SK-N-SH (cell line): ENCODE measurements at regions not wholly inside any gene's neighbourhood (a gene's known extent, or its start where the extent isn't known, plus 50 kb on each side); places are given as distances from the start of the nearest gene placed in this dataset.

ENCODE experiments used
- CTCF ChIA-PET: fragments of 300-600, 350-600 bp; formaldehyde crosslinking; extraction: SDS; loops from one replicate; lab custom pipeline; 2021; lab: Yijun Ruan, JAX
- POLR2A ChIA-PET: fragments of 350-600 bp; sonication (Branson Sonifier 250); formaldehyde crosslinking; extraction: SDS; loops from one replicate; lab custom pipeline; 2020; ENCODE audit warnings: antibody characterized with exemption, inconsistent platforms; lab: Yijun Ruan, JAX
- DNase-seq: peaks from one replicate; pipeline ENCODE4 v3.0.0; 2012
- H2AFZ ChIP-seq: fragments of 200-600 bp; sonication (generic); 2 replicates; pipeline ENCODE4 v1.8.1; 2016; ENCODE audit warnings: antibody characterized with exemption, mild to moderate bottlenecking, low read depth
- H3F3A ChIP-seq: fragments of 200-600 bp; sonication (generic); replicated peaks from 2 replicates; pipeline ENCODE3; 2016; ENCODE audit warnings: antibody characterized with exemption, mild to moderate bottlenecking; ENCODE audit not compliant: insufficient read depth
- H3K27ac ChIP-seq, 2 experiments: fragments of 200-500 bp in 1 of 2; fragments of 200-600 bp in 1 of 2; sonication (Bioruptor generic) in 1 of 2; sonication (generic), shearing (Covaris generic) in 1 of 2; 2 replicates each; pipeline versions ENCODE4 v1.5.1 to v1.6.1; 2014 to 2016; ENCODE audit warnings: low read depth in 2 of 2, inconsistent platforms in 1 of 2, low read length in 1 of 2, mild to moderate bottlenecking in 1 of 2, mixed read lengths in 1 of 2
- H3K27me3 ChIP-seq: fragments of 200-600 bp; sonication (generic), shearing (Covaris generic); 2 replicates; pipeline ENCODE4 v1.6.1; 2016; ENCODE audit warnings: mixed run types; ENCODE audit not compliant: insufficient read depth
- H3K36me3 ChIP-seq, 2 experiments: fragments of 200-500 bp in 1 of 2; fragments of 200-600 bp in 1 of 2; sonication (Bioruptor generic) in 1 of 2; sonication (generic) in 1 of 2; replicated peaks in 1 of 2; 2 replicates each; pipeline versions ENCODE3 to v1.5.1; 2014 to 2016; ENCODE audit warnings: low read length in 1 of 2, mild to moderate bottlenecking in 1 of 2; ENCODE audit not compliant: insufficient read depth in 2 of 2, control insufficient read depth in 1 of 2
- H3K4me1 ChIP-seq, 2 experiments: fragments of 200-500 bp in 1 of 2; fragments of 200-600 bp in 1 of 2; sonication (Bioruptor generic) in 1 of 2; sonication (generic), shearing (Covaris generic) in 1 of 2; 2 replicates each; pipeline versions ENCODE4 v1.5.1 to v1.6.1; 2014 to 2016; ENCODE audit warnings: low read depth in 1 of 2, low read length in 1 of 2, mixed run types in 1 of 2; ENCODE audit not compliant: insufficient read depth in 2 of 2, control insufficient read depth in 1 of 2
- H3K4me2 ChIP-seq: fragments of 200-600 bp; sonication (generic), shearing (Covaris generic); 2 replicates; pipeline ENCODE4 v1.6.1; 2017; ENCODE audit warnings: mixed run types
- H3K4me3 ChIP-seq, 2 experiments: fragments of 200-500 bp in 1 of 2; fragments of 200-600 bp in 1 of 2; sonication (Bioruptor generic) in 1 of 2; sonication (generic), shearing (Covaris generic) in 1 of 2; 2 replicates each; pipeline versions ENCODE4 v1.5.1 to v1.8.1; 2014 to 2016; ENCODE audit warnings: low read depth in 2 of 2, inconsistent platforms in 1 of 2, low read length in 1 of 2, mild to moderate bottlenecking in 1 of 2, mixed read lengths in 1 of 2, moderate library complexity in 1 of 2
- H3K79me2 ChIP-seq: fragments of 200-600 bp; sonication (generic); 2 replicates; pipeline ENCODE4 v1.8.1; 2017; ENCODE audit warnings: mild to moderate bottlenecking; ENCODE audit not compliant: insufficient read depth
- H3K9ac ChIP-seq: fragments of 200-600 bp; sonication (generic); 2 replicates; pipeline ENCODE4 v1.6.1; 2017; ENCODE audit warnings: mixed run types
- H3K9me2 ChIP-seq: fragments of 200-600 bp; sonication (generic); 2 replicates; pipeline ENCODE4 v1.6.1; 2017; ENCODE audit warnings: mixed run types
- H3K9me3 ChIP-seq: fragments of 200-600 bp; sonication (generic); 2 replicates; pipeline ENCODE4 v1.6.1; 2017; ENCODE audit warnings: mixed run types, mild to moderate bottlenecking, moderate library complexity
- H4K20me1 ChIP-seq: fragments of 200-600 bp; sonication (generic); 2 replicates; pipeline ENCODE4 v1.6.1; 2017; ENCODE audit warnings: mild to moderate bottlenecking, mixed run types; ENCODE audit not compliant: insufficient read depth
- EZH2phosphoT487 ChIP-seq: fragments of 200-600 bp; sonication (generic); IDR thresholded peaks from 2 replicates; pipeline ENCODE4 v1.6.1; 2017; ENCODE audit warnings: low read depth, mixed run types, mild to moderate bottlenecking, antibody characterized with exemption, moderate library complexity, borderline replicate concordance
- FOXJ3 ChIP-seq: sonication (generic); formaldehyde crosslinking; IDR thresholded peaks from 2 replicates; pipeline ENCODE4 v1.5.1; 2020; ENCODE audit warnings: mild to moderate bottlenecking, missing genetic modification reagents
- GABPA ChIP-seq: IDR thresholded peaks from 2 replicates; pipeline ENCODE4 v1.4.0; 2012; ENCODE audit warnings: low read depth, mild to moderate bottlenecking
- GATA2 ChIP-seq: sonication (generic); formaldehyde crosslinking; IDR thresholded peaks from 2 replicates; pipeline ENCODE4 v1.5.0; 2020; ENCODE audit warnings: mild to moderate bottlenecking, missing genetic modification reagents
- MXI1 ChIP-seq: IDR thresholded peaks from 2 replicates; pipeline ENCODE4 v1.6.1; 2012; ENCODE audit warnings: mild to moderate bottlenecking, low read depth, low read length, improper control_type of control experiment
- RCOR1 ChIP-seq: fragments of 150-350 bp; IDR thresholded peaks from 2 replicates; pipeline ENCODE4 v1.6.1; 2017; ENCODE audit warnings: antibody characterized with exemption, low read length
- RFX5 ChIP-seq: IDR thresholded peaks from 2 replicates; pipeline ENCODE4 v1.6.1; 2012; ENCODE audit warnings: mild to moderate bottlenecking, improper control_type of control experiment, low read length
- SMC3 ChIP-seq: IDR thresholded peaks from 2 replicates; pipeline ENCODE4 v1.6.1; 2012; ENCODE audit warnings: low read depth, low read length, improper control_type of control experiment
- TAF1 ChIP-seq: IDR thresholded peaks from 2 replicates; pipeline ENCODE4 v1.6.1; 2012; ENCODE audit warnings: low read depth, mild to moderate bottlenecking, low read length, moderate library complexity, borderline replicate concordance
- TCF12 ChIP-seq: IDR thresholded peaks from 2 replicates; pipeline ENCODE4 v1.4.0; 2012
- TEAD4 ChIP-seq: IDR thresholded peaks from 2 replicates; pipeline ENCODE4 v1.4.0; 2012; ENCODE audit warnings: mild to moderate bottlenecking, borderline replicate concordance; ENCODE audit not compliant: insufficient read depth
- WGBS: methylation state at CpG from one replicate; pipeline ENCODE4 v1.1.6; 2017; ENCODE audit warnings: low lambda C conversion rate; 5-methylcytosine and 5-hydroxymethylcytosine counted together
- TF ChIP-seq, protein P1 (sequence below): fragments of 150-350 bp; IDR thresholded peaks from 2 replicates; pipeline ENCODE4 v1.6.1; 2016; ENCODE audit warnings: mild to moderate bottlenecking, low read depth, low read length
- TF ChIP-seq, protein P2 (sequence below): fragments of 200-600 bp; sonication (generic); IDR thresholded peaks from 2 replicates; pipeline ENCODE4 v1.6.1; 2017; ENCODE audit warnings: antibody characterized with exemption, mild to moderate bottlenecking, moderate library complexity
- TF ChIP-seq, protein P3 (sequence below): IDR thresholded peaks from 2 replicates; pipeline ENCODE4; 2012
- TF ChIP-seq, protein P4 (sequence below): fragments of 150-350 bp; IDR thresholded peaks from 2 replicates; pipeline ENCODE4 v1.6.1; 2017; ENCODE audit warnings: antibody characterized with exemption, low read length, low read depth, borderline replicate concordance
- TF ChIP-seq, protein P5 (sequence below): IDR thresholded peaks from 2 replicates; pipeline ENCODE4 v1.4.0; 2012; ENCODE audit warnings: low read depth, borderline replicate concordance
- TF ChIP-seq, protein P6 (sequence below): IDR thresholded peaks from 2 replicates; pipeline ENCODE4 v1.4.0; 2012; ENCODE audit warnings: low read depth, borderline replicate concordance
- TF ChIP-seq, protein P7 (sequence below): IDR thresholded peaks from 2 replicates; pipeline ENCODE4 v1.6.1; 2012; ENCODE audit warnings: mild to moderate bottlenecking, low read depth, low read length, moderate library complexity

DNA sequence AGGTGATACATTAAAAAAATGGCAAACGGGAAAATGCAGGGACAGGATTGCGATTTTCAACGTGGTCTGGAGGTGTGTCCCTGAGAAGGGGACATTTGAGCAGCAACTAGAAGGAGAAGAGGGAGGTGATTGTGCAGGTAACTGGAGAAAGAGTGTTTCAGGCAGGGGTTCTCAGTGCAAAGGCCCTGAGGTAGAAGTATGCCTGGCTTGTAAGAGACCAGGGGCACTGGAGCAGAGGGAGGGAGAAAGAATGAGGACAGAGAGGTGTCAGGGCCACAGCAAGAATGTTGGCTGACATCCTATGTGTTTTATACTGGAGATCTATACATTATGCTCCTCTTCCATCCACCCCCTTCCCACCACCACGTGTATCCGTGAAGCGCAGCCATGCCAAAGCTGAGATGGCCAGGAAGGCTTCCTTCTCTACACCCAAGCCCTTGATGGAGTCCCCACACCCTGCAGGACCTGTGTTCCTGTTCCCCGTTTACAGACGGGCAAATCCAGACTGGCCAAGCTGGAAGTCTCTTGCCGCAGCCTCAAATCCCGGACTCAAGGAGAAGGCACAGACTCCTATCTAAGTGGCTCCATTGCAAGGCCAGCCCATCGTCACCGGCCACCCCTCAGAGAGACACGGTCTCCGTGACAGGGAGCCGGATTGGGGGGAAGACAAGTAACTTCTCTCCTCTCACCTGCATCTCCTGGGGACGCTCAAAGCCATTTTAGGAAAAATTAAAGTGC lies 416.1 kb downstream of the MN1 start:
- no peak overlapping the region for H3K9ac ChIP-seq
- H3K9me3 ChIP-seq, result no peaks in the 10 kb centered on the region
- no peak for DNase-seq

More for the DNA sequence above, 416.1 kb downstream of the MN1 start:
- TF ChIP-seq, protein P1, sequence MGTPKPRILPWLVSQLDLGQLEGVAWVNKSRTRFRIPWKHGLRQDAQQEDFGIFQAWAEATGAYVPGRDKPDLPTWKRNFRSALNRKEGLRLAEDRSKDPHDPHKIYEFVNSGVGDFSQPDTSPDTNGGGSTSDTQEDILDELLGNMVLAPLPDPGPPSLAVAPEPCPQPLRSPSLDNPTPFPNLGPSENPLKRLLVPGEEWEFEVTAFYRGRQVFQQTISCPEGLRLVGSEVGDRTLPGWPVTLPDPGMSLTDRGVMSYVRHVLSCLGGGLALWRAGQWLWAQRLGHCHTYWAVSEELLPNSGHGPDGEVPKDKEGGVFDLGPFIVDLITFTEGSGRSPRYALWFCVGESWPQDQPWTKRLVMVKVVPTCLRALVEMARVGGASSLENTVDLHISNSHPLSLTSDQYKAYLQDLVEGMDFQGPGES, result no peak
- TF ChIP-seq RFX5 (no peak), GABPA (no peak), FOXJ3 (CRISPR knock-in tag) (no peak), TAF1 (no peak), MXI1 (no peak), GATA2 (CRISPR knock-in tag) (no peak), TCF12 (no peak), SMC3 (no peak), EZH2phosphoT487 (no peak), RCOR1 (no peak), TEAD4 (no peak)
- TF ChIP-seq, protein P2, sequence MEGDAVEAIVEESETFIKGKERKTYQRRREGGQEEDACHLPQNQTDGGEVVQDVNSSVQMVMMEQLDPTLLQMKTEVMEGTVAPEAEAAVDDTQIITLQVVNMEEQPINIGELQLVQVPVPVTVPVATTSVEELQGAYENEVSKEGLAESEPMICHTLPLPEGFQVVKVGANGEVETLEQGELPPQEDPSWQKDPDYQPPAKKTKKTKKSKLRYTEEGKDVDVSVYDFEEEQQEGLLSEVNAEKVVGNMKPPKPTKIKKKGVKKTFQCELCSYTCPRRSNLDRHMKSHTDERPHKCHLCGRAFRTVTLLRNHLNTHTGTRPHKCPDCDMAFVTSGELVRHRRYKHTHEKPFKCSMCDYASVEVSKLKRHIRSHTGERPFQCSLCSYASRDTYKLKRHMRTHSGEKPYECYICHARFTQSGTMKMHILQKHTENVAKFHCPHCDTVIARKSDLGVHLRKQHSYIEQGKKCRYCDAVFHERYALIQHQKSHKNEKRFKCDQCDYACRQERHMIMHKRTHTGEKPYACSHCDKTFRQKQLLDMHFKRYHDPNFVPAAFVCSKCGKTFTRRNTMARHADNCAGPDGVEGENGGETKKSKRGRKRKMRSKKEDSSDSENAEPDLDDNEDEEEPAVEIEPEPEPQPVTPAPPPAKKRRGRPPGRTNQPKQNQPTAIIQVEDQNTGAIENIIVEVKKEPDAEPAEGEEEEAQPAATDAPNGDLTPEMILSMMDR, result no peak
- TF ChIP-seq, protein P3, sequence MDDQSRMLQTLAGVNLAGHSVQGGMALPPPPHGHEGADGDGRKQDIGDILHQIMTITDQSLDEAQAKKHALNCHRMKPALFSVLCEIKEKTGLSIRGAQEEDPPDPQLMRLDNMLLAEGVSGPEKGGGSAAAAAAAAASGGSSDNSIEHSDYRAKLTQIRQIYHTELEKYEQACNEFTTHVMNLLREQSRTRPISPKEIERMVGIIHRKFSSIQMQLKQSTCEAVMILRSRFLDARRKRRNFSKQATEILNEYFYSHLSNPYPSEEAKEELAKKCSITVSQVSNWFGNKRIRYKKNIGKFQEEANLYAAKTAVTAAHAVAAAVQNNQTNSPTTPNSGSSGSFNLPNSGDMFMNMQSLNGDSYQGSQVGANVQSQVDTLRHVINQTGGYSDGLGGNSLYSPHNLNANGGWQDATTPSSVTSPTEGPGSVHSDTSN, result no peak
- TF ChIP-seq, protein P4, sequence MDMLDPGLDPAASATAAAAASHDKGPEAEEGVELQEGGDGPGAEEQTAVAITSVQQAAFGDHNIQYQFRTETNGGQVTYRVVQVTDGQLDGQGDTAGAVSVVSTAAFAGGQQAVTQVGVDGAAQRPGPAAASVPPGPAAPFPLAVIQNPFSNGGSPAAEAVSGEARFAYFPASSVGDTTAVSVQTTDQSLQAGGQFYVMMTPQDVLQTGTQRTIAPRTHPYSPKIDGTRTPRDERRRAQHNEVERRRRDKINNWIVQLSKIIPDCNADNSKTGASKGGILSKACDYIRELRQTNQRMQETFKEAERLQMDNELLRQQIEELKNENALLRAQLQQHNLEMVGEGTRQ, result no peak
- TF ChIP-seq, protein P5, sequence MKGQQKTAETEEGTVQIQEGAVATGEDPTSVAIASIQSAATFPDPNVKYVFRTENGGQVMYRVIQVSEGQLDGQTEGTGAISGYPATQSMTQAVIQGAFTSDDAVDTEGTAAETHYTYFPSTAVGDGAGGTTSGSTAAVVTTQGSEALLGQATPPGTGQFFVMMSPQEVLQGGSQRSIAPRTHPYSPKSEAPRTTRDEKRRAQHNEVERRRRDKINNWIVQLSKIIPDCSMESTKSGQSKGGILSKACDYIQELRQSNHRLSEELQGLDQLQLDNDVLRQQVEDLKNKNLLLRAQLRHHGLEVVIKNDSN, result no peak
- TF ChIP-seq, protein P6, sequence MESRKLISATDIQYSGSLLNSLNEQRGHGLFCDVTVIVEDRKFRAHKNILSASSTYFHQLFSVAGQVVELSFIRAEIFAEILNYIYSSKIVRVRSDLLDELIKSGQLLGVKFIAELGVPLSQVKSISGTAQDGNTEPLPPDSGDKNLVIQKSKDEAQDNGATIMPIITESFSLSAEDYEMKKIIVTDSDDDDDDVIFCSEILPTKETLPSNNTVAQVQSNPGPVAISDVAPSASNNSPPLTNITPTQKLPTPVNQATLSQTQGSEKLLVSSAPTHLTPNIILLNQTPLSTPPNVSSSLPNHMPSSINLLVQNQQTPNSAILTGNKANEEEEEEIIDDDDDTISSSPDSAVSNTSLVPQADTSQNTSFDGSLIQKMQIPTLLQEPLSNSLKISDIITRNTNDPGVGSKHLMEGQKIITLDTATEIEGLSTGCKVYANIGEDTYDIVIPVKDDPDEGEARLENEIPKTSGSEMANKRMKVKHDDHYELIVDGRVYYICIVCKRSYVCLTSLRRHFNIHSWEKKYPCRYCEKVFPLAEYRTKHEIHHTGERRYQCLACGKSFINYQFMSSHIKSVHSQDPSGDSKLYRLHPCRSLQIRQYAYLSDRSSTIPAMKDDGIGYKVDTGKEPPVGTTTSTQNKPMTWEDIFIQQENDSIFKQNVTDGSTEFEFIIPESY, result no peak
- TF ChIP-seq, protein P7, sequence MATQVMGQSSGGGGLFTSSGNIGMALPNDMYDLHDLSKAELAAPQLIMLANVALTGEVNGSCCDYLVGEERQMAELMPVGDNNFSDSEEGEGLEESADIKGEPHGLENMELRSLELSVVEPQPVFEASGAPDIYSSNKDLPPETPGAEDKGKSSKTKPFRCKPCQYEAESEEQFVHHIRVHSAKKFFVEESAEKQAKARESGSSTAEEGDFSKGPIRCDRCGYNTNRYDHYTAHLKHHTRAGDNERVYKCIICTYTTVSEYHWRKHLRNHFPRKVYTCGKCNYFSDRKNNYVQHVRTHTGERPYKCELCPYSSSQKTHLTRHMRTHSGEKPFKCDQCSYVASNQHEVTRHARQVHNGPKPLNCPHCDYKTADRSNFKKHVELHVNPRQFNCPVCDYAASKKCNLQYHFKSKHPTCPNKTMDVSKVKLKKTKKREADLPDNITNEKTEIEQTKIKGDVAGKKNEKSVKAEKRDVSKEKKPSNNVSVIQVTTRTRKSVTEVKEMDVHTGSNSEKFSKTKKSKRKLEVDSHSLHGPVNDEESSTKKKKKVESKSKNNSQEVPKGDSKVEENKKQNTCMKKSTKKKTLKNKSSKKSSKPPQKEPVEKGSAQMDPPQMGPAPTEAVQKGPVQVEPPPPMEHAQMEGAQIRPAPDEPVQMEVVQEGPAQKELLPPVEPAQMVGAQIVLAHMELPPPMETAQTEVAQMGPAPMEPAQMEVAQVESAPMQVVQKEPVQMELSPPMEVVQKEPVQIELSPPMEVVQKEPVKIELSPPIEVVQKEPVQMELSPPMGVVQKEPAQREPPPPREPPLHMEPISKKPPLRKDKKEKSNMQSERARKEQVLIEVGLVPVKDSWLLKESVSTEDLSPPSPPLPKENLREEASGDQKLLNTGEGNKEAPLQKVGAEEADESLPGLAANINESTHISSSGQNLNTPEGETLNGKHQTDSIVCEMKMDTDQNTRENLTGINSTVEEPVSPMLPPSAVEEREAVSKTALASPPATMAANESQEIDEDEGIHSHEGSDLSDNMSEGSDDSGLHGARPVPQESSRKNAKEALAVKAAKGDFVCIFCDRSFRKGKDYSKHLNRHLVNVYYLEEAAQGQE, result no peak
- CTCF ChIA-PET, result interaction anchor here (1.3 kb wide), 1 partner anchor 20 kb away, joined by 3 read pairs; no protein-coding TSS in a partner anchor
- Histone ChIP-seq H3K4me1 (peaks cover 0 to 9% of the 10 kb centered on the region in 2 experiments; a peak in 2 of 4 replicates), H4K20me1 (no peaks in the 10 kb centered on the region), H3K79me2 (no peaks in the 10 kb centered on the region), H3K27ac (no peak overlapping the region), H3F3A (no peaks in the 10 kb centered on the region), H3K36me3 (no peaks in the 10 kb centered on the region), H2AFZ (no peak overlapping the region), H3K4me2 (no peak overlapping the region), H3K9me2 (no peaks in the 10 kb centered on the region), H3K27me3 (peaks cover 89% of the 10 kb centered on the region), H3K4me3 (no peak overlapping the region)
- WGBS, result 54% methylated on average over 14 of the region's 16 CpGs
- POLR2A ChIA-PET, result no interaction called here
